Gastrocnemius medialis (tissue), 4 donors: ENCODE measurements at regions not wholly inside any gene's neighbourhood (a gene's known extent, or its start where the extent isn't known, plus 50 kb on each side); places are given as distances from the start of the nearest gene placed in this dataset.

Experiments used
- POLR2A ChIP-seq, 2 donors: fragments of 450-650 bp; IDR thresholded peaks; one replicate each; pipeline ENCODE4 v1.6.1; 2017; ENCODE audit warnings: antibody characterized with exemption in 2 of 2, mild to moderate bottlenecking in 2 of 2, moderate library complexity in 2 of 2
- TF ChIP-seq, protein P1 (sequence below), 5 experiments: fragments of 450-650 bp in 3 of 5; fragments of 200-600 bp in 2 of 5; sonication (generic) in 2 of 5; IDR thresholded peaks in 4 of 5; conservative IDR thresholded peaks in 1 of 5; 1 replicate in 4 of 5; 2 replicates in 1 of 5; pipeline ENCODE4 v1.5.1; 2016 to 2019; ENCODE audit warnings: antibody characterized with exemption in 5 of 5, mild to moderate bottlenecking in 3 of 5, moderate library complexity in 3 of 5

DNA sequence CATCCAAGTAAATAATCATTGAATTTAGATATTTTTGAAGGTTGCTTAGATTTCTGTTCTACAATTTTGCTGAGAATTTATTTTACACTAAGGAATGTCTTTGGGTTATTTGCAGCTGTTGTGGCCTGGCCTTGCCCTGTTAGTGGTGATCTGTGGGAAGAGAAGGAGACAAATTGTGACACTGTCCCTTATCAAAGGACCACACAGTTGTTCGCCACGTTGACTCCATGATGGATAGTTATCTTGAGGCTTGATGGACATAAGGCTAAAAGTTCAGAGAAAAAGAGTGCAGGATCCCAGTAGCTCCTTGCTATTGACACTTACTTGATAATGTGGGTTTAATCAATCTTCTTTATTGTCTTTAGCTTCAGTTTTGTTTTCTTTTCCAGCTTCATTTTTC lies 186.6 kb upstream of the MEF2C start:
- TF ChIP-seq, protein P1, sequence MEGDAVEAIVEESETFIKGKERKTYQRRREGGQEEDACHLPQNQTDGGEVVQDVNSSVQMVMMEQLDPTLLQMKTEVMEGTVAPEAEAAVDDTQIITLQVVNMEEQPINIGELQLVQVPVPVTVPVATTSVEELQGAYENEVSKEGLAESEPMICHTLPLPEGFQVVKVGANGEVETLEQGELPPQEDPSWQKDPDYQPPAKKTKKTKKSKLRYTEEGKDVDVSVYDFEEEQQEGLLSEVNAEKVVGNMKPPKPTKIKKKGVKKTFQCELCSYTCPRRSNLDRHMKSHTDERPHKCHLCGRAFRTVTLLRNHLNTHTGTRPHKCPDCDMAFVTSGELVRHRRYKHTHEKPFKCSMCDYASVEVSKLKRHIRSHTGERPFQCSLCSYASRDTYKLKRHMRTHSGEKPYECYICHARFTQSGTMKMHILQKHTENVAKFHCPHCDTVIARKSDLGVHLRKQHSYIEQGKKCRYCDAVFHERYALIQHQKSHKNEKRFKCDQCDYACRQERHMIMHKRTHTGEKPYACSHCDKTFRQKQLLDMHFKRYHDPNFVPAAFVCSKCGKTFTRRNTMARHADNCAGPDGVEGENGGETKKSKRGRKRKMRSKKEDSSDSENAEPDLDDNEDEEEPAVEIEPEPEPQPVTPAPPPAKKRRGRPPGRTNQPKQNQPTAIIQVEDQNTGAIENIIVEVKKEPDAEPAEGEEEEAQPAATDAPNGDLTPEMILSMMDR (IDR thresholded peaks at IDR 0.05 in 4 of 5, conservative IDR thresholded peaks at IDR 0.05 in 1 of 5): no peak
- TF ChIP-seq POLR2A (IDR thresholded peaks at IDR 0.05): no peak
